ENCODE measurements at regions not wholly inside any gene's neighbourhood (a gene's known extent, or its start where the extent isn't known, plus 50 kb on each side); places are given as distances from the start of the nearest gene placed in this dataset.

GRCh38 chr2:82282111-82282882 is 1977.7 kb upstream of the LRRTM1 start:
- TF ChIP-seq CTCF (IDR thresholded peaks at IDR 0.05) (no peak), POLR2A (IDR thresholded peaks at IDR 0.05) (no peak), EP300 (IDR thresholded peaks at IDR 0.05) (no peak)

Measured in ovary (tissue), 3 donors.